GM13977 (cell line): ENCODE measurements at regions not wholly inside any gene's neighbourhood (a gene's known extent, or its start where the extent isn't known, plus 50 kb on each side); places are given as distances from the start of the nearest gene placed in this dataset.

ENCODE experiments used
- DNase-seq: peaks from one replicate; pipeline ENCODE4 v3.0.0; 2012; ENCODE audit warnings: low spot score
- in situ Hi-C: fragments of 300-500 bp; cut with MboI; formaldehyde crosslinking; loops from one replicate; pipeline ENCODE4 v1.12.0; 2022; ENCODE audit warnings: low sequenced_read_pairs, low pct_unique_long_range_greater_than_20kb, mixed read lengths, inconsistent platforms; ENCODE audit not compliant: unreplicated experiment
- TF ChIP-seq, protein P1 (sequence below): IDR thresholded peaks from 2 replicates; pipeline ENCODE4 v1.5.1; 2012; ENCODE audit warnings: mild to moderate bottlenecking, control low read depth; ENCODE audit not compliant: insufficient read depth; ENCODE audit errors: extremely low read depth, missing control alignments

DNA sequence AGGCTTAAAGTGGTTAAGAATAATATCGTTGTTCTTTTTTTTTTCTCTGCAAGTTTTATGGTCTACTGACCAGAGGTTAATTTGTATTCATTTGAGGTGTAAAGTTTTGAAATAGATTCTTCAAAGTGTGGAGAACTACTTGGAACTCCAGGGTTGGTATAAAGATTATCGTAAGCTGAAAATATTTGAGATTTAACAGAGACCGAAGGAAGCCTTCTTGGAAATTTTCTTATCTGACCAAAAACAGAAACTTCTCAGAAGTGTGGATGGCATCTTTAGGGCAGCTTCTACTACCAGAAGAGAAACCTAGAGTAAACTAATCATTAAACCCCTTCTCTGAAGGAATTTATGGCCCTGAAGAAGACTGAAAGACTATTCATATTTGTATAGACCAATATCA is 206.8 kb upstream of the MON1B start:
- in situ Hi-C loops, result no loop called here
- TF ChIP-seq, protein P1, sequence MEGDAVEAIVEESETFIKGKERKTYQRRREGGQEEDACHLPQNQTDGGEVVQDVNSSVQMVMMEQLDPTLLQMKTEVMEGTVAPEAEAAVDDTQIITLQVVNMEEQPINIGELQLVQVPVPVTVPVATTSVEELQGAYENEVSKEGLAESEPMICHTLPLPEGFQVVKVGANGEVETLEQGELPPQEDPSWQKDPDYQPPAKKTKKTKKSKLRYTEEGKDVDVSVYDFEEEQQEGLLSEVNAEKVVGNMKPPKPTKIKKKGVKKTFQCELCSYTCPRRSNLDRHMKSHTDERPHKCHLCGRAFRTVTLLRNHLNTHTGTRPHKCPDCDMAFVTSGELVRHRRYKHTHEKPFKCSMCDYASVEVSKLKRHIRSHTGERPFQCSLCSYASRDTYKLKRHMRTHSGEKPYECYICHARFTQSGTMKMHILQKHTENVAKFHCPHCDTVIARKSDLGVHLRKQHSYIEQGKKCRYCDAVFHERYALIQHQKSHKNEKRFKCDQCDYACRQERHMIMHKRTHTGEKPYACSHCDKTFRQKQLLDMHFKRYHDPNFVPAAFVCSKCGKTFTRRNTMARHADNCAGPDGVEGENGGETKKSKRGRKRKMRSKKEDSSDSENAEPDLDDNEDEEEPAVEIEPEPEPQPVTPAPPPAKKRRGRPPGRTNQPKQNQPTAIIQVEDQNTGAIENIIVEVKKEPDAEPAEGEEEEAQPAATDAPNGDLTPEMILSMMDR, result no peak
- no peak for DNase-seq

DNA sequence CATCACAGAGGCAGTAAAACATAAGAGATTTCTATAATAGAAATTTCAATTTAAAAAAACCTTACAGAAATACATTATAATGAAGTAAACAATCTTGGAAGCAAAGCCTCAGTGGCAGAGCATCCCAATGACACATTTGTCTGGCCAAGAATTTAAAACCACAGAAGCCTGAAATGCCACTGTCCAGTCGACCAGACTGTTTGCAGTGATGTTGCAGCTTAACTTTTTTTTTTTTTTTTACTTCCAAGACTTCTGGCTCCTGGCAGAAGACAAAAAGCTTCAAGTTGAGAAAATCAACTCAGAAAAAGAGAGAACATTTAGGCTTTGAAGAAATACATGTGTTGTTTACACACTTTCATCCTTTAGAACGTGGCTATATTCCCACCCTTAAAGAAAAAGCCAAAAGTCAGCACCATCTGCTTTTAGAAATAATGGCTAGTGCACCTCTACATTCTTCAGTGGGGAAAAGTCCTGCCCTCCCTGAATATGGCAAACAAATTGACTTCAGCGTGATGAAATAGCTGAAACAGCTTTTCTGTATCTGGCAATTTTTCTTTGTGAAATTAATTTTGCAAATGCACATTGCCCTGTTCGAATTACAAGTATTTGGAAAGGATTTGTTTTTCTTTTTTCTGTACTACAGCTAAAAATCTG is 205.5 kb upstream of the MON1B start:
- in situ Hi-C loops, result no loop called here
- DNase-seq, result no peak
- TF ChIP-seq, protein P1, result no peak

DNA sequence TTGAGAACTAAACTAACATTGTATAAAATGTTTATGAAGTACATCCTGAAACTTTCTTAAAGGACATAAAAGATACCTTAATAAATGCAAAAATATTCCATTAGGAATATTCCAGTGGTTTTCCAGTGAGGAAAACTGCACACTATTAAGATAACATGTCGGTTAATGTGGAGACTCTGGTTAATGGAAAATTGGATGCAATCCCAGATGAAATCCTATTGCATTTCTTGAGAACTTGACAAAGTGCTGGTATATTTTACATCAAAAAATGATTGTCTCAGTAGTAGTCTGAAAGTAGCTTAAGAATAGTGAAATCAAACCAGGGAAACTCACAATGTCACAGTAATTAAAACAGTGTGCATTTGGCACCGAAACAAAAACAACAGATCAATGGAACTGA is 202.5 kb upstream of the MON1B start:
- TF ChIP-seq, protein P1, result no peak
- DNase-seq, result no peak
- in situ Hi-C loops, result no loop called here

DNA sequence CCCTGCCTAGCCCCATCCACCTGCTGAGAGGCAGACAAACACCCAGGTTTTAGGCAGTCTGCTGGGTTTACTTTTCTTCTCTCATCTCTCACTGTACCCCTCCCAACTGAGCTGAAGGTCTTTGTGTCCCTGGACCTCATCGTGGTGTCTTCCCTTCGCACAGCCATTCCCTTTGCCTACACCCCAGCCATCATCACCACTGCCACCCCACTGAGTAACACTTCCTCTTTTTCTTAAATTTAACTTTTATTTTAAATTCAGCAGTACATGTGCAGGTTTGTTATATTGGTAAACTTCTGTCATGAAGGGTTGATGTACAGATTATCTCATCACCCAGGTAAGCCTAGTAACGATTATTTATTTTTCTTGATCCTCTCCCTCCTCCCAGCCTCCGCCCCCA is 188.3 kb upstream of the MON1B start:
- TF ChIP-seq, protein P1, result no peak

DNA sequence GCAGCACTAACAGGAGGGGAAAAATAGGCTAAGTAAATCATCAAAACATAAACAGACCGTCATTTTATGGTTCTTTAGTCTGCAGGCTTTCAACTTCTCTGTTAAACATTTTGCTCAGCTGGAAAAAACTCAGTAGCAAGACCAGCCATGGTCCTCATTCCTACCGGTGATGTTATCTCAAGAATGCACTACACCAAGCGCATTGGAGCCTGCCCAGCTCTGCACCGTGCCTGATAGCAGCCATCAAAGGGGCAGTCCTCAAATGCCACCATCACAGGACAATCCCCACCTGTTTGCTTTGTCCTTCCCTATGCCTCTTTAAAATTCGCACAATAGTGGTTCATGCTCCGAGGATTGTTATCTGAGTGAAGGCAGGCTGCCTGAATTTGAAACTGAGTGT is 181.5 kb upstream of the MON1B start:
- in situ Hi-C loops, result no loop called here
- TF ChIP-seq, protein P1, result no peak
- DNase-seq, result no peak

More for the DNA sequence above, 188.3 kb upstream of the MON1B start:
- in situ Hi-C loops, result no loop called here
- no peak for DNase-seq

DNA sequence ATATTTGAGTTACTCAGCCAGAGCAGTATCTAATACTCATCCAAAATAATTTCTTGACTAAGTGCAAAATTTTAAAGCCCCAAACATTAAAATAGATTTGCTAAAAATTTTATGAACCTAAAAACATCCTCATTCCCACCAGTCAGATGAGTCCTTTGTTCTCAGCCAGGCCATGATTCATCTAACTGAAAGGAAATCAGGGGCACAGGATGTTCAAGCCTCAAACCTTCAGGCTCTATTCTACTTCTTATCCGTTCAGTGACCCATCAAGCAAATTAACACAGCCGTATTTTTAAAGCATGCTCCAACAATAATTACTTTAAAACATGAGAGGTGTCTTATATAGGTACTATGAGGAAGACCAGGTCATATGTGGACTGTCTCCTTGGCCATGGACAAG is 176.5 kb upstream of the MON1B start:
- in situ Hi-C loops, result no loop called here
- DNase-seq, result no peak
- TF ChIP-seq, protein P1, result no peak
